GM21619 (cell line): ENCODE measurements at regions not wholly inside any gene's neighbourhood (a gene's known extent, or its start where the extent isn't known, plus 50 kb on each side); places are given as distances from the start of the nearest gene placed in this dataset.

ENCODE experiments used
- ATAC-seq: cut with Tn5 transposase; IDR thresholded peaks from one replicate; pipeline ENCODE4 v1.9.1; 2021; ENCODE audit not compliant: unreplicated experiment

GRCh38 chr6:14063756-14064155 is 53.8 kb upstream of the CD83 start:
- no peak for ATAC-seq

- no peak for ATAC-seq
Measured at GRCh38 chr6:14065350-14065749, 52.2 kb upstream of the CD83 start.

- ATAC-seq: no peak
Measured at GRCh38 chr6:14066782-14067406, 50.7 kb upstream of the CD83 start.

- ATAC-seq: no peak
Measured at GRCh38 chr6:14067656-14068055, 49.9 kb upstream of the CD83 start.
